OCI-LY7 (cell line): ENCODE measurements at regions not wholly inside any gene's neighbourhood (a gene's known extent, or its start where the extent isn't known, plus 50 kb on each side); places are given as distances from the start of the nearest gene placed in this dataset.
A peak's percentile ranks its signal among the peaks of the same experiment; 100 is the strongest.

Experiments
- BruUV-seq: library from RNA; stranded (reverse); fragments of 400-500 nt; replicated peaks from 2 replicates; lab custom pipeline; 2021; lab: Mats Ljungman, UMichigan
- CTCF ChIA-PET: fragments of 300-600 bp; sonication (Branson Sonifier 250); formaldehyde crosslinking; loops from one replicate; lab custom pipeline; 2022; ENCODE audit warnings: antibody characterized with exemption; ENCODE audit not compliant: unreplicated experiment; lab: Charles Lee
- POLR2A ChIA-PET: fragments of 300-600 bp; sonication (Branson Sonifier 250); formaldehyde crosslinking; loops from one replicate; lab custom pipeline; 2022; ENCODE audit warnings: antibody characterized with exemption; lab: Charles Lee
- DNase-seq: peaks from one replicate; pipeline ENCODE4 v3.0.0-alpha.2; 2015; ENCODE audit warnings: low spot score
- H2AFZ ChIP-seq: fragments of 200-600 bp; sonication (generic), shearing (Covaris generic); 2 replicates; pipeline ENCODE4 v1.6.1; 2014; ENCODE audit warnings: mild to moderate bottlenecking, antibody characterized with exemption, low read length, moderate library complexity
- H3K27ac ChIP-seq: fragments of 200-600 bp; sonication (generic); 2 replicates; pipeline ENCODE4 v1.5.1; 2014; ENCODE audit warnings: mixed run types, low read depth, mild to moderate bottlenecking, moderate library complexity, low read length, inconsistent platforms; ENCODE audit not compliant: poor library complexity, severe bottlenecking
- H3K36me3 ChIP-seq: fragments of 200-600 bp; sonication (generic); 2 replicates; pipeline ENCODE4 v1.6.1; 2014; ENCODE audit warnings: mild to moderate bottlenecking, antibody characterized with exemption, low read length, moderate library complexity, mixed read lengths; ENCODE audit not compliant: insufficient read depth
- H3K4me1 ChIP-seq: fragments of 200-600 bp; sonication (generic); 2 replicates; pipeline ENCODE4 v1.5.1; 2014; ENCODE audit warnings: mild to moderate bottlenecking, low read length; ENCODE audit not compliant: insufficient read depth, poor library complexity, severe bottlenecking
- H3K4me2 ChIP-seq: fragments of 200-600 bp; sonication (generic); 2 replicates; pipeline ENCODE4 v1.6.1; 2014; ENCODE audit warnings: mild to moderate bottlenecking, low read length
- H3K4me3 ChIP-seq: fragments of 200-600 bp; sonication (generic); 2 replicates; pipeline ENCODE4 v1.5.1; 2014; ENCODE audit warnings: mild to moderate bottlenecking, low read depth, low read length; ENCODE audit not compliant: poor library complexity, severe bottlenecking
- H3K79me2 ChIP-seq: fragments of 200-600 bp; sonication (generic); 2 replicates; pipeline ENCODE4 v1.6.1; 2016; ENCODE audit warnings: low read depth, mild to moderate bottlenecking, low read length, moderate library complexity, mixed read lengths; ENCODE audit not compliant: insufficient read depth
- H3K9me2 ChIP-seq: fragments of 200-600 bp; sonication (generic); 2 replicates; pipeline ENCODE4 v1.6.1; 2016; ENCODE audit warnings: mild to moderate bottlenecking, low read length, mixed read lengths; ENCODE audit not compliant: insufficient read depth
- H3K9me3 ChIP-seq: fragments of 200-600 bp; sonication (generic); 2 replicates; pipeline ENCODE4 v1.6.1; 2014; ENCODE audit warnings: mild to moderate bottlenecking, mixed run types, low read length, mixed read lengths
- H4K20me1 ChIP-seq: fragments of 200-600 bp; sonication (generic); 2 replicates; pipeline ENCODE4 v1.6.1; 2014; ENCODE audit warnings: mild to moderate bottlenecking, antibody characterized with exemption, low read length, moderate library complexity, mixed read lengths; ENCODE audit not compliant: insufficient read depth
- CTCF ChIP-seq: fragments of 200-600 bp; sonication (generic); conservative IDR thresholded peaks from 2 replicates; pipeline ENCODE4 v1.5.1; 2014; ENCODE audit warnings: mild to moderate bottlenecking, antibody characterized with exemption, low read length, moderate library complexity, mixed read lengths
- EZH2phosphoT487 ChIP-seq: fragments of 200-600 bp; sonication (generic); IDR thresholded peaks from 2 replicates; pipeline ENCODE4 v1.6.1; 2018; ENCODE audit warnings: low read depth, borderline replicate concordance, mild to moderate bottlenecking, mixed run types, antibody characterized with exemption, low read length, moderate library complexity, mixed read lengths
- intact Hi-C: fragments of 100-400 bp; cut with micrococcal nuclease; formaldehyde crosslinking; loops from one replicate; pipeline ENCODE4 v1.10.0; 2022; ENCODE audit not compliant: unreplicated experiment

- Histone ChIP-seq H3K9me3 (no peaks in the 10 kb centered on the region), H2AFZ (no peak overlapping the region), H3K4me2 (no peak overlapping the region), H3K4me3 (no peak overlapping the region), H3K27ac (no peak overlapping the region), H3K4me1 (peaks cover 14% of the 10 kb centered on the region), H3K36me3 (no peaks in the 10 kb centered on the region), H4K20me1 (no peaks in the 10 kb centered on the region), H3K9me2 (no peaks in the 10 kb centered on the region), H3K79me2 (no peaks in the 10 kb centered on the region)
- DNase-seq = no peak
- no TSS peak for BruUV-seq
- intact Hi-C loops = no loop called here
- no peak for TF ChIP-seq CTCF
- no peak for TF ChIP-seq EZH2phosphoT487
- POLR2A ChIA-PET = interaction anchor here (0.6 to 1.1 kb wide), 4 partner anchors 16 to 987 kb away, joined by 3 to 5 read pairs (median 4); no protein-coding TSS in a partner anchor
- CTCF ChIA-PET = no interaction called here
These were observed 806.3 kb upstream of the CELF2 start for GRCh38 chr10:10211409-10211808.

- TF ChIP-seq EZH2phosphoT487 = no peak
- no peak for TF ChIP-seq CTCF
- Histone ChIP-seq H3K36me3 (no peaks in the 10 kb centered on the region), H3K9me3 (no peaks in the 10 kb centered on the region), H3K4me2 (peak overlapping the region; percentile 22), H3K4me1 (peaks cover 14% of the 10 kb centered on the region), H2AFZ (no peak overlapping the region), H3K9me2 (no peaks in the 10 kb centered on the region), H3K79me2 (no peaks in the 10 kb centered on the region), H3K27ac (peak overlapping the region; percentile 25), H4K20me1 (no peaks in the 10 kb centered on the region), H3K4me3 (peak overlapping the region; percentile 9)
- no TSS peak for BruUV-seq
- intact Hi-C loops = no loop called here
- ChIA-PET POLR2A (interaction anchor here (0.6 to 1.6 kb wide), 5 partner anchors 20 to 579 kb away, joined by 3 to 9 read pairs (median 3); no protein-coding TSS in a partner anchor), CTCF (no interaction called here)
- peak; percentile 20 for DNase-seq
These were observed 804.4 kb upstream of the CELF2 start for GRCh38 chr10:10213237-10213636.

- no peak for DNase-seq
- intact Hi-C loops = no loop called here
- H3K4me2 ChIP-seq = no peak overlapping the region
- BruUV-seq = no TSS peak
- H3K9me3 ChIP-seq = no peaks in the 10 kb centered on the region
- no peak overlapping the region for H3K4me3 ChIP-seq
- ChIA-PET CTCF (no interaction called here), POLR2A (interaction anchor here (1.1 kb wide), 1 partner anchor 56 kb away, joined by 3 read pairs; no protein-coding TSS in a partner anchor)
- no peaks in the 10 kb centered on the region for H3K36me3 ChIP-seq
- H3K4me1 ChIP-seq = no peaks in the 10 kb centered on the region
- no peaks in the 10 kb centered on the region for H3K79me2 ChIP-seq
- H4K20me1 ChIP-seq = no peaks in the 10 kb centered on the region
- no peaks in the 10 kb centered on the region for H3K9me2 ChIP-seq
- H2AFZ ChIP-seq = no peak overlapping the region
- TF ChIP-seq CTCF (no peak), EZH2phosphoT487 (no peak)
- no peak overlapping the region for H3K27ac ChIP-seq
These were observed 795.3 kb upstream of the CELF2 start for GRCh38 chr10:10222304-10222841.
